ENCODE measurements at regions not wholly inside any gene's neighbourhood (a gene's known extent, or its start where the extent isn't known, plus 50 kb on each side); places are given as distances from the start of the nearest gene placed in this dataset.

DNA sequence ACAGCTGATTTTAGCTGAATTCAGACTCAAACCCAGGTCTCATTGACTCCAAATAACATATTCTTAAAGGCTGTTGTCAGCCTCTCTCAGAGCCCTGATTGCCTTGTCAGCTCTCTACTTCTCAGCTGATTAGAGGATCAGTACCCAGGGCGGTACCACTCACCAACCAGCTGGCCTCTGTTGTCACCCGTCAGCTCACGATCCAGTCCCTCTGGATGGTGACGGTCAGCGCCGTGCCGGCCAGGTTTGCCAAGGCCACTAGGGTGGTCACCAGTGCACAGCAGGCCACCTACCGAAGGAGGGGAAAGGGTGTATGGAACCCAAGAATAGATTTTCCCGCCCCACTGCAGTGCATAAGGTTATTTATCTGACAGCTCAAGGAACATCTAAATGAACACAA, 52.3 kb upstream of the TOMM7 start:
- H3K4me3 ChIP-seq (ENCODE audit: low read depth, low read length) = no peak overlapping the region
- TF ChIP-seq, protein P1, sequence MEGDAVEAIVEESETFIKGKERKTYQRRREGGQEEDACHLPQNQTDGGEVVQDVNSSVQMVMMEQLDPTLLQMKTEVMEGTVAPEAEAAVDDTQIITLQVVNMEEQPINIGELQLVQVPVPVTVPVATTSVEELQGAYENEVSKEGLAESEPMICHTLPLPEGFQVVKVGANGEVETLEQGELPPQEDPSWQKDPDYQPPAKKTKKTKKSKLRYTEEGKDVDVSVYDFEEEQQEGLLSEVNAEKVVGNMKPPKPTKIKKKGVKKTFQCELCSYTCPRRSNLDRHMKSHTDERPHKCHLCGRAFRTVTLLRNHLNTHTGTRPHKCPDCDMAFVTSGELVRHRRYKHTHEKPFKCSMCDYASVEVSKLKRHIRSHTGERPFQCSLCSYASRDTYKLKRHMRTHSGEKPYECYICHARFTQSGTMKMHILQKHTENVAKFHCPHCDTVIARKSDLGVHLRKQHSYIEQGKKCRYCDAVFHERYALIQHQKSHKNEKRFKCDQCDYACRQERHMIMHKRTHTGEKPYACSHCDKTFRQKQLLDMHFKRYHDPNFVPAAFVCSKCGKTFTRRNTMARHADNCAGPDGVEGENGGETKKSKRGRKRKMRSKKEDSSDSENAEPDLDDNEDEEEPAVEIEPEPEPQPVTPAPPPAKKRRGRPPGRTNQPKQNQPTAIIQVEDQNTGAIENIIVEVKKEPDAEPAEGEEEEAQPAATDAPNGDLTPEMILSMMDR (IDR thresholded peaks at IDR 0.05; ENCODE audit: low read depth, low read length, missing control alignments) = no peak
- DNase-seq (ENCODE audit: low read depth) = no peak
